ENCODE measurements at regions not wholly inside any gene's neighbourhood (a gene's known extent, or its start where the extent isn't known, plus 50 kb on each side); places are given as distances from the start of the nearest gene placed in this dataset.

GRCh38 chr15:61483599-61483998 lies 254.5 kb upstream of the RORA start:
- no peak for DNase-seq
- Mint-ChIP-seq H3K27me3 (peaks cover 6% of the 10 kb centered on the region), H3K36me3 (ENCODE audit: low read depth) (no peaks in the 10 kb centered on the region), H3K27ac (no peak overlapping the region), H3K4me1 (no peaks in the 10 kb centered on the region), H3K9me3 (ENCODE audit: low read depth) (no peaks in the 10 kb centered on the region), H3K4me3 (no peak overlapping the region)
- CTCF ChIA-PET, result no interaction called here
- ATAC-seq, result no peak
- intact Hi-C loops (cut with DNase I, micrococcal nuclease), result no loop called here
- POLR2A ChIA-PET, result no interaction called here

GRCh38 chr15:61481886-61482285 lies 252.8 kb upstream of the RORA start:
- CTCF ChIA-PET, result no interaction called here
- H3K27ac Mint-ChIP-seq, result no peak overlapping the region
- no peaks in the 10 kb centered on the region for H3K36me3 Mint-ChIP-seq (ENCODE audit: low read depth)
- H3K9me3 Mint-ChIP-seq (ENCODE audit: low read depth), result no peaks in the 10 kb centered on the region
- peaks cover 5% of the 10 kb centered on the region for H3K27me3 Mint-ChIP-seq
- POLR2A ChIA-PET, result no interaction called here
- no peaks in the 10 kb centered on the region for H3K4me1 Mint-ChIP-seq
- DNase-seq (no peak), ATAC-seq (no peak)
- no peak overlapping the region for H3K4me3 Mint-ChIP-seq
- intact Hi-C loops (cut with DNase I, micrococcal nuclease), result no loop called here

DNA sequence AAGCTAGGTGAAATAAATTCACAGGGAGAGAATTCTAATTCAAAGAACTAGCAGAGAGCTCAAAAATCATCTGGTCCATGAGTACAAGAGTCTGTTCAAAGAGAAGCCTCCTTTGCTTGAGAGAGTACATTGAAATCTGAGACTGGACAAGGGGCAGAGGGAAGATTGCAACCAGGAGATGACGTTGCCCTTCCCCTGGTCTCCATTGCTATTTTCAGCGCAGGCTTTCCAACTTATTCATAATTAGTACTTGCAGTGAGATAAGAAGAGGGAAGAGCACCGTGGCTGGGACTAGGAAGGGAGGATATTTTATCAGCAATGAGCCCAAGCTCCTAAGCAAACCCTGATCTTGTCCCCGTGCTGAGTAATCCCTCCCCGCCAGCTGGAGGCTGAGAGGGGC lies 251.8 kb upstream of the RORA start:
- Mint-ChIP-seq H3K4me3 (no peak overlapping the region), H3K4me1 (no peaks in the 10 kb centered on the region), H3K9me3 (ENCODE audit: low read depth) (no peaks in the 10 kb centered on the region), H3K27me3 (peaks cover 5% of the 10 kb centered on the region), H3K36me3 (ENCODE audit: low read depth) (no peaks in the 10 kb centered on the region), H3K27ac (no peak overlapping the region)
- ChIA-PET POLR2A (no interaction called here), CTCF (interaction anchor here (0.6 to 0.9 kb wide), 2 partner anchors 12 to 1480 kb away, joined by 3 read pairs; no protein-coding TSS in a partner anchor)
- ATAC-seq, result no peak
- intact Hi-C loops (cut with DNase I, micrococcal nuclease), result no loop called here
- no peak for DNase-seq

DNA sequence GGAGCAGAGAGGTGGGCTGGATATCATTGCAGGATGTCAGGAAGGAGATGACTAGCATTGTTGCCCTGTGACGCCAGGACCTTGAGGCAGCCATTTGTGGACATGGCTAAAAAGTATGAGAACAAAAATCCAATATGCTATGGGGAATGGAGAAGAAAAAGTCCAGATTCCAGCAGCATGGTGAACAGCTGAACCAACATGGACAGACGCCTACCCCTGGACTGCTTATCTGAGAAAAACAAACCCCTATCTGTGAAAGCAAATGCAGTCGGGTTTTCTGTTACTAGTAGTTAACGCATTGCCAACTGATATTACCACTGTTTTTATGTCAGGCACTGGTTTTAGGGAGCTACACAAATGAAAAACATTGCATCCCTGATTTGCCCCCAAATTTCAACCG lies 251.2 kb upstream of the RORA start:
- H3K36me3 Mint-ChIP-seq (ENCODE audit: low read depth), result no peaks in the 10 kb centered on the region

GRCh38 chr15:61479613-61480012 lies 250.5 kb upstream of the RORA start:
- Mint-ChIP-seq H3K27me3 (peaks cover 7% of the 10 kb centered on the region), H3K27ac (no peak overlapping the region), H3K9me3 (ENCODE audit: low read depth) (no peaks in the 10 kb centered on the region), H3K4me3 (no peak overlapping the region), H3K4me1 (no peaks in the 10 kb centered on the region), H3K36me3 (ENCODE audit: low read depth) (no peaks in the 10 kb centered on the region)
- ATAC-seq, result no peak
- no peak for DNase-seq
- intact Hi-C loops (cut with DNase I, micrococcal nuclease), result no loop called here
- ChIA-PET POLR2A (no interaction called here), CTCF (interaction anchor here (1.1 kb wide), 1 partner anchor 353 kb away, joined by 3 read pairs; no protein-coding TSS in a partner anchor)

More for the DNA sequence above, 251.2 kb upstream of the RORA start:
- ChIA-PET POLR2A (no interaction called here), CTCF (interaction anchor here (0.9 kb wide), 1 partner anchor 12 kb away, joined by 3 read pairs; no protein-coding TSS in a partner anchor)
- Mint-ChIP-seq H3K4me1 (no peaks in the 10 kb centered on the region), H3K27ac (no peak overlapping the region), H3K9me3 (ENCODE audit: low read depth) (no peaks in the 10 kb centered on the region), H3K4me3 (no peak overlapping the region), H3K27me3 (peaks cover 5% of the 10 kb centered on the region)
- DNase-seq, result no peak
- intact Hi-C loops (cut with DNase I, micrococcal nuclease), result no loop called here
- no peak for ATAC-seq

DNA sequence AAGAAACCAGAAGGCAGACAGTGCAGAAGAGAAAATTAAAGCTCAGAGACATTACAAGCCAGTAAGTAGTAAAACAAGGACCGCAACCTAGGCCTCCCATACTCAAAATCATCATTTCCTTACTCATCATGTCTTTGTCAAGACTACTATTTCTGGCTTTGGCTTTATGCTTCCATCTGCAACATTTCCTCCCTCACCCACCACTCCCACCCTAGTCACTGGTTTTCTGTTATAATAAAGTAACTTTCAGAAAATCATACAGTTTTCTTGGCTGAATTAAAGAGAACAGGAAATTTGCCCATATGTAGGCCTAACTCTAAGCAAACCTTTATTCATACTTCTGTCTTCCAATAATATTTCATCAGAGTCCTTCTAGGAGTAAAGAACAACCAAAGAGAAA lies 247.6 kb upstream of the RORA start:
- no peak overlapping the region for H3K4me3 Mint-ChIP-seq
- H3K9me3 Mint-ChIP-seq (ENCODE audit: low read depth), result no peaks in the 10 kb centered on the region
- peaks cover 16% of the 10 kb centered on the region for H3K27me3 Mint-ChIP-seq
- H3K36me3 Mint-ChIP-seq (ENCODE audit: low read depth), result no peaks in the 10 kb centered on the region
- ATAC-seq (no peak), DNase-seq (no peak)
- no peak overlapping the region for H3K27ac Mint-ChIP-seq
- ChIA-PET POLR2A (no interaction called here), CTCF (interaction anchor here (0.6 kb wide), 1 partner anchor 317 kb away, joined by 3 read pairs; no protein-coding TSS in a partner anchor)
- no peaks in the 10 kb centered on the region for H3K4me1 Mint-ChIP-seq
- intact Hi-C loops (cut with DNase I, micrococcal nuclease), result no loop called here

- Mint-ChIP-seq H3K4me1 (no peaks in the 10 kb centered on the region), H3K4me3 (no peak overlapping the region), H3K9me3 (ENCODE audit: low read depth) (no peaks in the 10 kb centered on the region), H3K27me3 (peaks cover 16% of the 10 kb centered on the region), H3K27ac (no peak overlapping the region), H3K36me3 (ENCODE audit: low read depth) (no peaks in the 10 kb centered on the region)
- intact Hi-C loops (cut with DNase I, micrococcal nuclease), result no loop called here
- POLR2A ChIA-PET, result no interaction called here
- DNase-seq (no peak), ATAC-seq (no peak)
- CTCF ChIA-PET, result no interaction called here
Measured at GRCh38 chr15:61474796-61475195, 245.7 kb upstream of the RORA start.

GRCh38 chr15:61467823-61468222 lies 238.7 kb upstream of the RORA start:
- DNase-seq (no peak), ATAC-seq (no peak)
- Mint-ChIP-seq H3K27me3 (peaks cover 7% of the 10 kb centered on the region), H3K4me3 (no peak overlapping the region), H3K4me1 (no peaks in the 10 kb centered on the region), H3K36me3 (ENCODE audit: low read depth) (no peaks in the 10 kb centered on the region), H3K27ac (no peak overlapping the region), H3K9me3 (ENCODE audit: low read depth) (no peaks in the 10 kb centered on the region)
- intact Hi-C loops (cut with DNase I, micrococcal nuclease), result no loop called here
- ChIA-PET CTCF (no interaction called here), POLR2A (no interaction called here)

- H3K36me3 Mint-ChIP-seq (ENCODE audit: low read depth), result no peaks in the 10 kb centered on the region
- intact Hi-C loops (cut with DNase I, micrococcal nuclease), result no loop called here
- no peak overlapping the region for H3K27ac Mint-ChIP-seq
- ChIA-PET POLR2A (no interaction called here), CTCF (no interaction called here)
- no peaks in the 10 kb centered on the region for H3K4me1 Mint-ChIP-seq
- no peak for DNase-seq
- no peaks in the 10 kb centered on the region for H3K9me3 Mint-ChIP-seq (ENCODE audit: low read depth)
- no peak overlapping the region for H3K4me3 Mint-ChIP-seq
- H3K27me3 Mint-ChIP-seq, result peaks cover 15% of the 10 kb centered on the region
- ATAC-seq, result no peak
Measured at GRCh38 chr15:61459785-61460707, 230.9 kb upstream of the RORA start.

- intact Hi-C loops (cut with DNase I, micrococcal nuclease), result no loop called here
- ChIA-PET POLR2A (no interaction called here), CTCF (no interaction called here)
- no peaks in the 10 kb centered on the region for H3K9me3 Mint-ChIP-seq (ENCODE audit: low read depth)
- H3K27me3 Mint-ChIP-seq, result peaks cover 25% of the 10 kb centered on the region
- no peaks in the 10 kb centered on the region for H3K4me1 Mint-ChIP-seq
- no peak overlapping the region for H3K4me3 Mint-ChIP-seq
- no peak for DNase-seq
- no peaks in the 10 kb centered on the region for H3K36me3 Mint-ChIP-seq (ENCODE audit: low read depth)
- H3K27ac Mint-ChIP-seq, result no peak overlapping the region
- ATAC-seq, result no peak
Measured at GRCh38 chr15:61457050-61457733, 228.1 kb upstream of the RORA start.

GRCh38 chr15:61449186-61449702 lies 220.1 kb upstream of the RORA start:
- ChIA-PET POLR2A (no interaction called here), CTCF (no interaction called here)
- no peaks in the 10 kb centered on the region for H3K4me1 Mint-ChIP-seq
- H3K9me3 Mint-ChIP-seq (ENCODE audit: low read depth), result no peaks in the 10 kb centered on the region
- no peaks in the 10 kb centered on the region for H3K36me3 Mint-ChIP-seq (ENCODE audit: low read depth)
- no peak for DNase-seq
- ATAC-seq, result no peak
- intact Hi-C loops (cut with DNase I, micrococcal nuclease), result no loop called here
- peaks cover 11% of the 10 kb centered on the region for H3K27me3 Mint-ChIP-seq
- no peak overlapping the region for H3K4me3 Mint-ChIP-seq
- no peak overlapping the region for H3K27ac Mint-ChIP-seq

DNA sequence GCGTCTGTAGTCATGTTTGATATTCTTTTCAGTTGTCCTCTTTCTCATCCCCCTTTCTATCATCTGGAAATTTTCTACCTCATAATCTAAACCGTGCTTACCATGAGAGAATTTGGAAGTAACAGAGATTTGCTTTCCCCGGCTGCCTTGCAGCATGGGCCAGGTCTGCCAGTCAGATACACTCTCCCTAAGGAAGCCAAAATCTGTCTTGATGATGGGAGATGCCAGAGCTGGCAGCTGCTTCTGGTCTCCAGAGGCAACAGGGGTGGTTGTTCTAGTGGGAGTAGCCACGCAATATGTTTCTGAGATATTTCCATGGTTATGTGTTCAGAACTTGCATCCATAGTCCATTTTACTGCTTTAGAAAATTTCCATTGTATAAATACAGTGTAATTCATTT lies 218.9 kb upstream of the RORA start:
- DNase-seq, result no peak
- Mint-ChIP-seq H3K4me3 (no peak overlapping the region), H3K9me3 (ENCODE audit: low read depth) (no peaks in the 10 kb centered on the region), H3K4me1 (no peaks in the 10 kb centered on the region), H3K36me3 (ENCODE audit: low read depth) (no peaks in the 10 kb centered on the region), H3K27me3 (peaks cover 6% of the 10 kb centered on the region), H3K27ac (no peak overlapping the region)
- ATAC-seq, result no peak
- ChIA-PET CTCF (no interaction called here), POLR2A (no interaction called here)
- intact Hi-C loops (cut with DNase I, micrococcal nuclease), result no loop called here

Measured in activated CD4-positive, alpha-beta T cell treated with anti-CD3 and anti-CD28 coated beads for 36 hours (primary cell).